ENCODE measurements at regions not wholly inside any gene's neighbourhood (a gene's known extent, or its start where the extent isn't known, plus 50 kb on each side); places are given as distances from the start of the nearest gene placed in this dataset.
"Not testable (repeated sequence)": the region's sequence is repeated elsewhere in the genome, so short reads cannot be mapped to it uniquely, and the experiment has no call there.

DNA sequence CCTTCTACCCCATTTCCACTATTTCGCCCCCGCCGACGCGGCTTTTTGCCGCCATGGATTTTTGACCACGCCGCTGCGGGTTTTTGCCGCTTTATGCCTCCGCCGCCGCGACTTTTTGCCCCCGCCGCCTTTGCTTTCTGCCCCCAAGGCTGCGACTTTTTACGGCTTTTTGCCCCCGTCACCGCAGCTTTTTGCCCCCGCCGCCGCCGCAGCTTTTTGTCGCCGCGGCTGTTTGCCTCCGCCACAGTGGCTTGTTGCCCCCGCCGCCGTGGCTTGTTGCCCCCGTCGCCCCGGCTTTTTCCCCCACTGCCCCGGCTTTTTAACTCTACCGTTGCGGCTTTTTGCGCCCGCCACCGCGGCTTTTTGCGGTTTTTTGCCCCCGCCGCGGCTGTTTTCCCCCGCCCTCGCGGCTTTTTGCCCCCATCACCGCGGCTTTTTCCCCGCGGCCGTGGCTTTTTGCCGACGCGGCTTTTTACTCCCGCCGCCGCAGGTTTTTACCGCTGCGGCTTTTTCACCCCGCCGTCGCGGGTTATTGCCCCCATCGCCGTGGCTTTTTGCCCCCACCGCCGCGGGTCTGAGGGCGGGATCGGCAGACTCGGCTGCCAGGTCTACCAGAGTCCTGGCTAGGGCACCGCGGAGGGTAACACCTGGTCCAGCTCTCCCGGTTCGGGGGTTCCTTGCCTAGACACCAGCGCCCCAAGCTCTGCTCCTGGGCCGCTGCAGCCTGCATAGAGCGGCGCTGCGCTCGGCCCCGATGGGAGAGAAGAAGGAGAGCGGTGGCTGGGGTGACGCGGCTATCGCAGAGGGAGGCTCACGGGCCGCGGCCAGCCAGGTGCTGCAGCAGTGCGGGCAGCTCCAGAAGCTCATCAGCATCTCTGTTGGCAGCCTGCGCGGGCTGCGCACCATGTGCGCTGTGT lies 562.7 kb upstream of the WSB1 start:
- TF ChIP-seq, protein P1, sequence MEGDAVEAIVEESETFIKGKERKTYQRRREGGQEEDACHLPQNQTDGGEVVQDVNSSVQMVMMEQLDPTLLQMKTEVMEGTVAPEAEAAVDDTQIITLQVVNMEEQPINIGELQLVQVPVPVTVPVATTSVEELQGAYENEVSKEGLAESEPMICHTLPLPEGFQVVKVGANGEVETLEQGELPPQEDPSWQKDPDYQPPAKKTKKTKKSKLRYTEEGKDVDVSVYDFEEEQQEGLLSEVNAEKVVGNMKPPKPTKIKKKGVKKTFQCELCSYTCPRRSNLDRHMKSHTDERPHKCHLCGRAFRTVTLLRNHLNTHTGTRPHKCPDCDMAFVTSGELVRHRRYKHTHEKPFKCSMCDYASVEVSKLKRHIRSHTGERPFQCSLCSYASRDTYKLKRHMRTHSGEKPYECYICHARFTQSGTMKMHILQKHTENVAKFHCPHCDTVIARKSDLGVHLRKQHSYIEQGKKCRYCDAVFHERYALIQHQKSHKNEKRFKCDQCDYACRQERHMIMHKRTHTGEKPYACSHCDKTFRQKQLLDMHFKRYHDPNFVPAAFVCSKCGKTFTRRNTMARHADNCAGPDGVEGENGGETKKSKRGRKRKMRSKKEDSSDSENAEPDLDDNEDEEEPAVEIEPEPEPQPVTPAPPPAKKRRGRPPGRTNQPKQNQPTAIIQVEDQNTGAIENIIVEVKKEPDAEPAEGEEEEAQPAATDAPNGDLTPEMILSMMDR (conservative IDR thresholded peaks at IDR 0.05; ENCODE audit: low read length) = no peak
- no peak for DNase-seq (ENCODE audit: low read depth)
- H3K4me3 ChIP-seq (ENCODE audit: low read length) = no peak overlapping the region

DNA sequence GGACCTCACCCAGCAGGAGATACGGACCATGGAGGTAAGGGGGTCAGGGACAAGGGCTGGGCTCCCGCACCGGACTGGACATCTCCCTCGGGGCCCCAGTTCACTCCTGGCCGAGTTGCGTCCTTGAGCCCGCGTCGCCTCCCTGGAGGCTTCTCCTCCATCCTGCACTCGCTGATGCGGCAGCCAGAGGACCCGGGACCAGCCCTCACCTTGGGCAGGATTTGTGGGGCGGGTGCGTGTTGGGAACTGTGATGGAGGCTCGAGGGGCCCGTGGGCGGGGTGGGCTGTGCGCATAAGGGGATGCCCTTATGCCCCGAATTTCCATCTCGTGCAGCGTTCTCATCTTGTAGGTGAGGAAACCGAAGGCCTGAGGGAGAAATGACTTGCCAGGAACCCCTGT lies 562.0 kb upstream of the WSB1 start:
- DNase-seq (ENCODE audit: low read depth); H3K4me3 ChIP-seq (ENCODE audit: low read length): not testable (repeated sequence)

DNA sequence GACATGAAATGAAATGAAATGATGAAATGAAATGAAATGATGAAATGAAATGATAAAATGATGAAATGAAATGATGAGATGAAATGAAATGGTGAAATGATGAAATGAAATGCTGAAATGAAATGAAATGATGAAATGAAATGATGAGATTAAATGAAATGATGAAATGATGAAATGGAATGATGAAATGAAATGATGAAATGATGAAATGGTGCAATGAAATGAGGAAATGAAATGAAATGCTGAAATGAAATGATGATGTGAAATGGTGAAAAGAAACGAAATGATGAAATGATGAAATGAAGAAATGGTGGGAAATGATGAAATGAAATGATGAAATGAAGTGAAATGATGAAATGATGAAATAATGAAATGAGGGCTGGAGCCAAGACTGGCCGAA lies 559.1 kb upstream of the WSB1 start:
- DNase-seq (ENCODE audit: low read depth); H3K4me3 ChIP-seq (ENCODE audit: low read length): not testable (repeated sequence)

DNA sequence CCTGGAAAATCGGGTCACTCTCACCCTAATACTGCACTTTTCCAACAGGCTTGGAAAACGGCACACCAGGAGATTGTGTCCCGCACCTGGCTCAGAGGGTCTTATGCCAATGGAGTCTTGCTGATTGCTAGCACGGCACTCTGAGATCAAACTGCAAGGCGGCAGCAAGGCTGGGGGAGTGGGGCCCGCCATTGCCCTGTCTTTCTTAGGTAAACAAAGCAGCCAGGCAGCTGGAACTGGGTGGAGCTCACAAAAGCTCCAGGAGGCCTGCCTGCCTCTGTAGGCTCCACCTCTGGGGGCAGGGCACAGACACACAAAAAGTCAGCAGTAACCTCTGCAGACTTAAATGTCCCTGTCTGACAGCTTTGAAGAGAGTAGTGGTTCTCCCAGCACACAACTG lies 557.9 kb upstream of the WSB1 start:
- H3K4me3 ChIP-seq (ENCODE audit: low read length); DNase-seq (ENCODE audit: low read depth): not testable (repeated sequence)

DNA sequence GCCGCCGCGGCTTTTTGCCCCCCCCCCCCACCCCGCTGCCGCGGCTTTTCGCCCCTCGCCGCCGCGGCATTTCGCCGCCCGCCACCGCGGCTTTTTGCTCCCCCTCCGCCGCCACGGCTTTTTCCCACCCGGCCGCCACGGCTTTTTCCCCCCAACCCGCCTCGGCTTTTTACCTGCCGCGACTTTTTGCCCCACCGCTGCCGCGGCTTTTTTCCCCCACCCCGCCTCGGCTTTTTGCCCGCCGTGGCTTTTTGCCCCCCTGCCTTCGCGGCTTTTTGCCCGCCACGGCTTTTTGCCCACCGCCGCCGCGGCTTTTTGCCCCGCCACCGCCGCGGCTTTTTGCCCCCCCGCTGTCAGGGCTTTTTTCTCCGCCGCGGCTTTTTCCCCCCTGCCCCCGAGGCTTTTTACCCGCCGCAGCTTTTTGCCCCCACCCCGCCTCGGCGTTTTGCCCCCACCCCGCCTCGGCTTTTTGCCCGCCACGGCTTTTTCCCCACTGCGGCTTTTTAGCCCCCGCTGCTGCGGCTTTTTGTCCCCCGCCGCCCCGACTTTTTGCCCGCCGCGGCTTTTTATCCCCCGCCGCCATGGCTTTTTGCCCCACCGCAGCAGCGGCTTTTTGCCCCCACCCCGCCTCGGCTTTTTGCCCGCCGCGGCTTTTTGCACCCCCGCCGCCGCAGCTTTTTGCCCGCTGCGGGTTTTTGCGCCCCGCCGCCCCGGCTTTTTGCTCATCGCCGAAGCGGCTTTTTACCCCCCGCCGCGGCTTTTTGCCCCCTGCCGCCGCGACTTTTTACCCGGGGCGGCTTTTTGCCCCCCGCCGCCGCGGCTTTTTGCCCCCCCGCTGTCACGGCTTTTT lies 527.8 kb upstream of the WSB1 start:
- H3K4me3 ChIP-seq (ENCODE audit: low read length) = no peak overlapping the region
- DNase-seq (ENCODE audit: low read depth) = no peak
- TF ChIP-seq, protein P1 (conservative IDR thresholded peaks at IDR 0.05; ENCODE audit: low read length) = no peak

DNA sequence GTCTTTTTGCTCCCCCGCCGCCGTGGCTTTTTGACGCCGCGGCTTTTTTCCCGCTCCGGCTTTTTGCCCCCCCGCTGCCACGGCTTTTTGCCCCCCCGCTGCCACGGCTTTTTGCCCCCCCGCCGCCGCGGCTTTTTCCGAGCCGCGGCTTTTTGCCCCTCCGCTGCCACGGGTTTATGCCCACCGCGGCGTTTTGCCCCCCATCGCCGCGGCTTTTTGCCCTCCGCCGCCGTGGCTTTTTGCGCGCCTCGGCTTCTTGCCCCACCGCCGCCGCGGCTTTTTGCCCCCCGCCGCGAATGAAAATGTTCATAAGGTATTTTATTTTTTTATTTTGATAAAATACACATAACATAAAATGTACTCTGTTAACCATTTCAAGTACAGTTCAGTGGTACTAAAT lies 527.2 kb upstream of the WSB1 start:
- DNase-seq (ENCODE audit: low read depth) = no peak
- TF ChIP-seq, protein P1 (conservative IDR thresholded peaks at IDR 0.05; ENCODE audit: low read length) = no peak
- H3K4me3 ChIP-seq (ENCODE audit: low read length) = no peak overlapping the region

DNA sequence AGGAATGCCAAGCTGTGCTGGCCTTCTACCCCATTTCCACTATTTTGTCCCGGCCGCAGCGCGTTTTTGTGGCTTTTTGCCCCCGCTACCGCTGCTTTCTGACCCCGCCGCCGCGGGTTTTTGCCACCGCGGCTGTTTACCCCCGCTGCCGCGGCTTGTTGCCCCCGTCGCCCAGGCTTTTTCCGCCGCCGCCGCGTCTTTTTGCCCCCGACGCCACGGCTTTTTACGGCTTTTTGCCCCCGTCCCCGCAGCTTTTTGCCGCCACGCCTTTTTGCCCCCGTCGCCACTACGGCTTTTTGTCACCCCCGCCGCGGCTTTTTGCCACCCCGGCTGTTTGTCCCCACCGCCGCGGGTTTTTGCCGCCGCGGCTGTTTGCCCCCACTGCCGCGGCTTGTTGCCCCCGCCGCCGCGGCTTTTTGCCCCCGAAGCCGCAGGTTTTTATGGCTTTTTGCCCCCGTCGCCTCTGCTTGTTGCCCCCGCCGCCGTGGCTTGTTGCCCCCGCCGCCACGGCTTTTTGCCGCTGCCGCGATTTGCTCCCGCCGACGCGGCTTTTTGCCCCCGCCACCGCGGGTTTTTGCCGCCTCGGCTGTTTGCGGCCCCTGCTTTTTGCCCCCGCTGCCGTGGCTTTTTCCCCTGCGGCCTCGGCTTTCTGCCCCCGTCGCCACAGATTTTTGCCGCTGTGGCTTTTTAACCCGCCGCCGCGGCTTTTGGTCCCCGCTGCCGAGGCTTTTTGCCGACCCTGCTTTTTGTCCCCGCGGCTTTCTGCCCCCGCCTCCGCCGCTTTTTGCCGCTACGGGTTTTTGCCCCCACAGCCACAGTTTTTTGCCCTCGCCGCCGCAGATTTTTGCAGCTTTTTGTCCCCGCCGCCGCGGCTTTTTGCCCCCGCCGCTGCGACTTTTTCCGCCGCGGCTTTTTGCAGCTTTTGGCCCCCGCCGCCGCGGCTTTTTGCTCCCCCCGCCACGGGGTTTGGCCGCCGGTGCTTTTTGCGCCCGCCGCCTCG lies 520.4 kb upstream of the WSB1 start:
- no peak overlapping the region for H3K4me3 ChIP-seq (ENCODE audit: low read length)
- TF ChIP-seq, protein P1 (conservative IDR thresholded peaks at IDR 0.05; ENCODE audit: low read length) = no peak
- DNase-seq (ENCODE audit: low read depth) = no peak
